ENCODE measurements at regions not wholly inside any gene's neighbourhood (a gene's known extent, or its start where the extent isn't known, plus 50 kb on each side); places are given as distances from the start of the nearest gene placed in this dataset.

DNA sequence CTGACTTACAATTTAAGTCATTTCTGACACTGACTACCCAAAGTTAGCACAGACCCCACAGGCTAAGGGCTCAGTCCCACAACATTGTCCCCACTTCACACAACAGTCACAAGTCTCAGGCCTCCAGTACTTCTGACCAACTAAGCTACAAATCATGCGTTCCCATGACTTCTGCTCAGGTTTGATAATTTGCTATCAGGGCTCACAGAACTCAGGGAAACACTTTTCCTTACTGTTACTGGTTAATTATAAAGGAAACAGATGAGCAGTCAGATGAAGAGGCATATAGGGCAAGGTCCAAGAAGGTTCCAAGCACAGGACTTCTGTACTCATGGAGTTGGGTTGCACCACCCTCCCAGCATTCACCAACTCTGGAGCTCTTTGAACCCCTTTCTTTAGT is 151.2 kb upstream of the TNR start:
- Histone ChIP-seq H3K27ac (no peak overlapping the region), H3K4me2 (ENCODE audit: low read length) (no peak overlapping the region), H3K79me2 (no peaks in the 10 kb centered on the region), H3K9ac (no peak overlapping the region), H3K9me3 (ENCODE audit: control insufficient read depth, low read length) (no peaks in the 10 kb centered on the region), H3K4me1 (no peaks in the 10 kb centered on the region), H3K27me3 (ENCODE audit: control insufficient read depth, insufficient read depth, low read length) (no peaks in the 10 kb centered on the region), H3K4me3 (ENCODE audit: low read depth, low read length) (no peak overlapping the region), H3K36me3 (ENCODE audit: control insufficient read depth, insufficient read depth, low read length) (no peaks in the 10 kb centered on the region), H2AFZ (no peak overlapping the region)
- TF ChIP-seq CTCF (IDR thresholded peaks at IDR 0.05): no peak

- Histone ChIP-seq H3K27ac (no peak overlapping the region), H3K9ac (no peak overlapping the region), H3K79me2 (no peaks in the 10 kb centered on the region), H2AFZ (no peak overlapping the region), H3K4me3 (ENCODE audit: low read depth, low read length) (no peak overlapping the region), H3K4me2 (ENCODE audit: low read length) (no peak overlapping the region), H3K27me3 (ENCODE audit: control insufficient read depth, insufficient read depth, low read length) (no peaks in the 10 kb centered on the region), H3K4me1 (no peaks in the 10 kb centered on the region), H3K36me3 (ENCODE audit: control insufficient read depth, insufficient read depth, low read length) (no peaks in the 10 kb centered on the region), H3K9me3 (ENCODE audit: control insufficient read depth, low read length) (no peaks in the 10 kb centered on the region)
- TF ChIP-seq CTCF (IDR thresholded peaks at IDR 0.05): no peak
These were observed 149.8 kb upstream of the TNR start for GRCh38 chr1:175893192-175893591.

DNA sequence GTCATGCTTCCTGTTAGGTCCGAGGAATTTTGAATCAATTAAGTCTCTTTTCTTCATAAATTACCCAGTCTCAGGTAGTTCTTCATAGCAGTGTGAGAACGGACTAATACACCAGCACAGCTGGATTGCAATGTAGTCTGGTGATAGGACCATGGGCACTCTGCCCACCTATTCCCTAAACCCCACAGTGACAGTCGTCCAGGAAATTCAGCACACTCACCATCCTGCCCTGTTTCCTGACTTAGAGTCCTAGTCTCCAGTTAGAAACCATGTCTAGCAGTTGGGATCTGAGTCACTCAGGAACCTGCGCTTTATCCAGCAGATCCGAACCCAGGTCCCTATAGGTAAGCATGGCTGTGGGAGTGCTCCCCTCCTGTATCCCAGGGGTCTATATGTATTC is 149.3 kb upstream of the TNR start:
- Histone ChIP-seq H3K9ac (no peak overlapping the region), H2AFZ (no peak overlapping the region), H3K9me3 (ENCODE audit: control insufficient read depth, low read length) (no peaks in the 10 kb centered on the region), H3K36me3 (ENCODE audit: control insufficient read depth, insufficient read depth, low read length) (no peaks in the 10 kb centered on the region), H3K4me1 (no peaks in the 10 kb centered on the region), H3K4me2 (ENCODE audit: low read length) (no peak overlapping the region), H3K27ac (no peak overlapping the region), H3K79me2 (no peaks in the 10 kb centered on the region), H3K4me3 (ENCODE audit: low read depth, low read length) (no peak overlapping the region), H3K27me3 (ENCODE audit: control insufficient read depth, insufficient read depth, low read length) (no peaks in the 10 kb centered on the region)
- TF ChIP-seq CTCF (IDR thresholded peaks at IDR 0.05): no peak

DNA sequence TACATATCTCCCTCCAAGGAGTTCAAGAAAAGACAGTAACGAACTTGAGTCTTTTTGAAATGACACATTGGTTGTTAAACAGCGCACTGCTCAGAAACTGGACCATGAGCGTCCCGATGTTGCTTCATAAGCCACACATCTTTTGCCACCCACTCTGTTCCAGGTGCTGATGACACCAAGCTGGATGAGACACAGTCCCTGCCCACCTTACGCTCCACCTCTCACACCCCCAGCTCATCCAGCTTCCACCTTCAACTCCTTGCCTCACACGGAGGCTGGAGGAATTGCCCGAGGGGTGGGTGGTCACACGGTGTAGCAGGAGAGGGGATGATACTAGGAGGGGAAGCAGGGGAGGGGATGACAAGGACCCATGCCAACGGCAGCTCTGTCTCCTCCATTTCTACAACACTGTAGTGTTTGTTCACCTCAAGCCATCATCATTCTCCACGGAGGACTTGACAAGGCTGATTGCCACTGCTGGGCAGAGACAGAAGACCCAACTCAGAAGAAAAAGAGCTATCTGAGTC is 148.5 kb upstream of the TNR start:
- Histone ChIP-seq H2AFZ (no peak overlapping the region), H3K36me3 (ENCODE audit: control insufficient read depth, insufficient read depth, low read length) (no peaks in the 10 kb centered on the region), H3K9me3 (ENCODE audit: control insufficient read depth, low read length) (no peaks in the 10 kb centered on the region), H3K79me2 (no peaks in the 10 kb centered on the region), H3K4me2 (ENCODE audit: low read length) (no peak overlapping the region), H3K4me3 (ENCODE audit: low read depth, low read length) (no peak overlapping the region), H3K27ac (no peak overlapping the region), H3K27me3 (ENCODE audit: control insufficient read depth, insufficient read depth, low read length) (no peaks in the 10 kb centered on the region), H3K4me1 (no peaks in the 10 kb centered on the region), H3K9ac (no peak overlapping the region)
- no peak for TF ChIP-seq CTCF (IDR thresholded peaks at IDR 0.05)

- no peak overlapping the region for H3K4me2 ChIP-seq (ENCODE audit: low read length)
- H3K4me1 ChIP-seq: no peaks in the 10 kb centered on the region
- no peaks in the 10 kb centered on the region for H3K79me2 ChIP-seq
- no peaks in the 10 kb centered on the region for H3K36me3 ChIP-seq (ENCODE audit: control insufficient read depth, insufficient read depth, low read length)
- no peak overlapping the region for H3K9ac ChIP-seq
- no peaks in the 10 kb centered on the region for H3K9me3 ChIP-seq (ENCODE audit: control insufficient read depth, low read length)
- H3K4me3 ChIP-seq (ENCODE audit: low read depth, low read length): no peak overlapping the region
- no peaks in the 10 kb centered on the region for H3K27me3 ChIP-seq (ENCODE audit: control insufficient read depth, insufficient read depth, low read length)
- no peak overlapping the region for H3K27ac ChIP-seq
- no peak overlapping the region for H2AFZ ChIP-seq
- TF ChIP-seq CTCF (IDR thresholded peaks at IDR 0.05): no peak
These were observed 147.6 kb upstream of the TNR start for GRCh38 chr1:175890958-175891357.
